Sciatic nerve (tissue), 2 donors: ENCODE measurements at regions not wholly inside any gene's neighbourhood (a gene's known extent, or its start where the extent isn't known, plus 50 kb on each side); places are given as distances from the start of the nearest gene placed in this dataset. TPM values are rescaled to one million over a fixed set of nuclear protein-coding genes. Genes with fewer than 3 reads are reported as not detected.

ENCODE experiments used
- ATAC-seq: fragments of 200-7000 bp; cut with Tn5 transposase; one replicate; pipeline ENCODE4 v1.9.1; 2020; ENCODE audit warnings: mild to moderate bottlenecking, moderate library complexity
- DNase-seq: peaks from one replicate; pipeline ENCODE4 v3.0.0-alpha.2; 2020; ENCODE audit warnings: low spot score
- intact Hi-C: fragments of 100-400 bp; cut with DNase I; formaldehyde crosslinking; loops from one replicate; pipeline ENCODE4 v1.14.2; 2022
- microRNA-seq: library from miRNA; unstranded; fragments of <30 nt; microRNA quantifications from one replicate; pipeline ENCODE4 v1.2.0, GENCODE V29; 2020
- donor health status: DM: no; HTN: no; CAD: no.
- donor health status: DM: no; HTN: no; CAD: no.

- ATAC-seq (no peak), DNase-seq (no peak)
- intact Hi-C loops: no loop called here
Measured at GRCh38 chr6:37558646-37559045, 59.0 kb upstream of the CCDC167 start.

GRCh38 chr6:37558168-37558567, 58.5 kb upstream of the CCDC167 start:
- intact Hi-C loops: no loop called here
- ATAC-seq (no peak), DNase-seq (no peak)

- ATAC-seq: no peak
- intact Hi-C loops: no loop called here
- DNase-seq: no peak
Measured at GRCh38 chr6:37557645-37558114, 58.0 kb upstream of the CCDC167 start.

GRCh38 chr6:37556881-37557644, 57.4 kb upstream of the CCDC167 start:
- no peak for ATAC-seq

GRCh38 chr6:37555040-37555781, 55.5 kb upstream of the CCDC167 start:
- intact Hi-C loops: no loop called here
- ATAC-seq (no peak), DNase-seq (no peak)

More at GRCh38 chr6:37556881-37557644, 57.4 kb upstream of the CCDC167 start:
- intact Hi-C loops: no loop called here
- no peak for DNase-seq

GRCh38 chr6:37554480-37554819, 54.8 kb upstream of the CCDC167 start:
- intact Hi-C loops: no loop called here
- ATAC-seq: no peak
- no peak for DNase-seq

GRCh38 chr6:37552267-37552666, 52.6 kb upstream of the CCDC167 start:
- ATAC-seq (no peak), DNase-seq (no peak)
- intact Hi-C loops: no loop called here

- no peak for ATAC-seq
- no peak for DNase-seq
- intact Hi-C loops: no loop called here
Measured at GRCh38 chr6:37551867-37552266, 52.2 kb upstream of the CCDC167 start.

GRCh38 chr6:37551446-37551845, 51.8 kb upstream of the CCDC167 start:
- DNase-seq: no peak
- ATAC-seq: no peak
- intact Hi-C loops: no loop called here

- intact Hi-C loops: no loop called here
- DNase-seq: no peak
- ATAC-seq: no peak
Measured at GRCh38 chr6:37551002-37551401, 51.3 kb upstream of the CCDC167 start.

- DNase-seq (no peak), ATAC-seq (peak; percentile 34)
- intact Hi-C loops: no loop called here
Measured at GRCh38 chr6:37550191-37550831, 50.6 kb upstream of the CCDC167 start.

- ATAC-seq (no peak), DNase-seq (no peak)
- intact Hi-C loops: no loop called here
Measured at GRCh38 chr6:37549558-37549957, 49.9 kb upstream of the CCDC167 start.

Small RNA genes lying in the stretch of these regions (microRNA-seq; reads per million reads assigned to microRNA genes)
- not detected for gene MIR4462
